OCI-M2 (cell line): ENCODE measurements at regions not wholly inside any gene's neighbourhood (a gene's known extent, or its start where the extent isn't known, plus 50 kb on each side); places are given as distances from the start of the nearest gene placed in this dataset.

Experiments
- DNase-seq: peaks from one replicate; lab custom pipeline; 2025; ENCODE audit not compliant: unreplicated experiment; lab: John Stamatoyannopoulos, UW

GRCh38 chr11:128231845-128232410 is 355.4 kb downstream of the ETS1 start:
- no peak for DNase-seq

- DNase-seq = no peak
Measured at GRCh38 chr11:128227466-128227865, 359.9 kb downstream of the ETS1 start.

- no peak for DNase-seq
Measured at GRCh38 chr11:128226106-128226716, 361.1 kb downstream of the ETS1 start.

- no peak for DNase-seq
Measured at GRCh38 chr11:128222245-128222884, 365.0 kb downstream of the ETS1 start.

GRCh38 chr11:128219731-128220120 is 367.6 kb downstream of the ETS1 start:
- no peak for DNase-seq

GRCh38 chr11:128216198-128216597 is 371.2 kb downstream of the ETS1 start:
- DNase-seq = no peak

- DNase-seq = no peak
Measured at GRCh38 chr11:128215238-128215882, 372.0 kb downstream of the ETS1 start.

- no peak for DNase-seq
Measured at GRCh38 chr11:128214263-128214662, 373.1 kb downstream of the ETS1 start.

- no peak for DNase-seq
Measured at GRCh38 chr11:128213461-128213860, 373.9 kb downstream of the ETS1 start.

GRCh38 chr11:128212324-128212723 is 375.0 kb downstream of the ETS1 start:
- DNase-seq = no peak

GRCh38 chr11:128210148-128210940 is 377.0 kb downstream of the ETS1 start:
- DNase-seq = no peak

- no peak for DNase-seq
Measured at GRCh38 chr11:128209138-128209435, 378.3 kb downstream of the ETS1 start.

- no peak for DNase-seq
Measured at GRCh38 chr11:128208329-128209137, 378.8 kb downstream of the ETS1 start.

GRCh38 chr11:128207861-128208321 is 379.5 kb downstream of the ETS1 start:
- DNase-seq = no peak

- DNase-seq = no peak
Measured at GRCh38 chr11:128206461-128206860, 380.9 kb downstream of the ETS1 start.

- no peak for DNase-seq
Measured at GRCh38 chr11:128205796-128206195, 381.6 kb downstream of the ETS1 start.

- DNase-seq = no peak
Measured at GRCh38 chr11:128204898-128205297, 382.5 kb downstream of the ETS1 start.

GRCh38 chr11:128201801-128202200 is 385.6 kb downstream of the ETS1 start:
- DNase-seq = no peak

GRCh38 chr11:128201009-128201408 is 386.3 kb downstream of the ETS1 start:
- no peak for DNase-seq

- DNase-seq = no peak
Measured at GRCh38 chr11:128200467-128200866, 386.9 kb downstream of the ETS1 start.
